GM21447 (cell line): ENCODE measurements at regions not wholly inside any gene's neighbourhood (a gene's known extent, or its start where the extent isn't known, plus 50 kb on each side); places are given as distances from the start of the nearest gene placed in this dataset.
"Not testable (repeated sequence)": the region's sequence is repeated elsewhere in the genome, so short reads cannot be mapped to it uniquely, and the experiment has no call there.

Experiments used
- ATAC-seq: cut with Tn5 transposase; IDR thresholded peaks from one replicate; pipeline ENCODE4 v1.9.1; 2021; ENCODE audit not compliant: unreplicated experiment

DNA sequence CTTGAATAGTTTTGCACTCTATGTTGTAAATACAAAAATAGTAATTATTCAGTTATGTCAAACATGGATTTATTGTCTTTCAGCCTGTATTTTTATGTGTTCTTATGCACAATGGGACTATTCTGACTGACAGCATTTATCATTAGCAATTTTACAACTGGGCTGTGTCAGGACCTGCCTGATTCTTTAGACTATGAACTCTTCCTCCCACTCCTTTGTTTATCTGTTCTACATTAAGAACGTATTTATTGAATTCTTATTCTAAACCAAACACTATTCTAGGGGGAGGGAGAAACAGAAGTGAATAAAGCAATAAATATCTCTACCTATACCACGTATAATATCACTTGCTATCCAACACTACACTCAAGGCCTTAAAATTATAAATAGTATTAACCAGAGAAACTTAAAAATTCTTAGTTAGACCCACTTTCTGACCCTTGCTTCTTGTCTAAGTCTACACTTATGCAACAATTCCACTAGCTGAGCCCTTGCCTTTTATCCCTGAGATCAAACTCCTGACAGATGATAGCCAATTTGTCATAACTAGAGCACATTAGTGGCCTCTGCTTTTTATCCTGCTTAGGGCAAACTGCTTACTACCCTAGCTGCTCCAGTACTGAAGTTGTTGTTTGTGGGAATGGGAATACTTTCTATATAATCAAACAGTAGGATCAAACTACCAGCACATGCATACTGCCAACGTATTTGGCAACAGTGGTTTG is 494.3 kb downstream of the BRINP3 start:
- no peak for ATAC-seq

DNA sequence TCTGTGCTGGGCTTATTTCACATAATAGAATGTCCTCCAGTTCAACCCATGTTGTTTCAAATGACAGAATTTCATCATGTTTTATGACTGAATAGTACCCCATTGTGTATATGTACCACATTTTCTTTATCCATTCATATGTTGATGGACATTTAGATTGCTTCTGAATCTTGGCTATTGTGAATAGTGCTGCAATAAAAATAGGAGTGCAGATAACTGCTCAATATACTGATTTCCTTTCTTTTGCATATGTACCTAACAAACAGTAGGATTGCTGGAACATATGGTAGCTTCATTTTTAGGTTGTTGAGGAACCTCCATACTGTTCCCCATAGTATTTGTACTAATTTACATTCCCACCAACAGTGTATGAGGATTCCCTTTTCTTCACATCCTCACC is 491.1 kb downstream of the BRINP3 start:
- ATAC-seq: no peak

DNA sequence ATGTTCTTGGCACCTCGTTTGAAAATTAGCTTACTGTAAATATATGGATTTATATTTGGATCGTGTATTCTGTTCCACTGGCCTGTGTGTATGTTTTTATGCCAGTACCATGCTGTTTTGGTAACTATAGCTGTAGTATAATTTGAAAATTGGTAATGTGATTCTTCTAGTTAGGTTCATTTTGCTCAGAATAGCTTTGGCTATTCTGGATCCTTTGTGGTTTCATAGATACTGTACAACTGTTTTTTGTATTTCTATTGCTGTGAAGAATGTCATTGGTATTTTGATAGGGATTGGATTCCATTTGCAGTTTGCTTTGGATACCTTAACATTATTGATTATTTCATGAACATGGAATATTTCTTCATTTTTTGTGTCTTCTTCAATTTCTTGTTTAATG is 490.2 kb downstream of the BRINP3 start:
- ATAC-seq: no peak

- no peak for ATAC-seq
Observed at GRCh38 chr1:189992856-189993255, 484.8 kb downstream of the BRINP3 start.

- ATAC-seq: no peak
Observed at GRCh38 chr1:190000365-190000872, 477.2 kb downstream of the BRINP3 start.

DNA sequence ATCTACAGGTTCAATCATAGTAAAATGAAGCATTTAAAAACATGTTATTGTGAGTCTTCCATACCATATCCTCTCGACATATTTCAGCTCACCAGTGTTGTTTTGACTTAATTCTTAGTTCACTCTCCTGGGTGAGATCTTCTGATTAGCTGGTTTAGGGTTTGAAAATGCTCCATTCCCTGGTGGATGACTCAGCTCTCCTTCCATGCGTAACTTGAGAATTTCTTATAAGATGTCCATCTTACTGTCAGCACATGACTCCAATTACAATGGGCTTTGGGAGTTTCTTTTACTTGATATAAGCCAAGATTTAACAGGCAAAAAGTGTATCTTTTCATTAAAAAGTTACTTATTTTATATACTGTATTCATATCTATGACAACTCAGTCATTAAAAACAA is 476.5 kb downstream of the BRINP3 start:
- no peak for ATAC-seq

DNA sequence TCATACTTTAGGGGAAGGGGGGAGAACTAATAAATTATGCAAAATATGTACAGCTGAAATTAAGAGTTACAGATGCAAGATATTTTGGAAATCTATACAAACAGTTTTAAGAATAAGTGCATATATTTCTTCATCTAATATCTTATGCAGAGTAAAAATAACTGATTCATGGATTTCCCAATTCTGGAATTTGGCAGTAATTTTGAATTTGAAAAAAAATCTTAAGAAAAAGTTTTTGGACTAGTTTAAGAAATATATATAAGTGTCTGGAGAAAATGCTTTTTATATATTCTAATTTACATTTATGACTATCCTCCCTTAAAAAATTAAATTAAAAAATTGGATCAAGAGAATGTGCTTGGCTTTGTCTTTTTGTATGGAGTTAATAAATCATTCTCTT is 474.3 kb downstream of the BRINP3 start:
- no peak for ATAC-seq

GRCh38 chr1:190011585-190011984 is 466.1 kb downstream of the BRINP3 start:
- ATAC-seq: no peak

DNA sequence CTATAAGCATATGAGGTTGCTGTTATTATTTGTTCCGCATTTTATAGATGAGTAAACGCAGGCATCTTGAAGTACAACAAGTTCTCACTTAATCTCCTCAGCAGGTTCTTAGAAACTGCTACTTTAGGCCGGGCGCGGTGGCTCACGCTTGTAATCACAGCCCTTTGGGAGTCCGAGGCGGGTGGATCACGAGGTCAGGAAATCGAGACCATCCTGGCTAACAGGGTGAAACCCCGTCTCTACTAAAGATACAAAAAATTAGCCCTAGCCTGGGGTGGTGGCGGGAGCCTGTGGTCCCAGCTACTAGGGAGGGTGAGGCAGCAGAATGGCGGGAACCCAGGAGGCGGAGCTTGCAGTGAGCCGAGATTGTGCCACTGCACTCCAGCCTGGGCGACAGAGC is 458.5 kb downstream of the BRINP3 start:
- ATAC-seq: not testable (repeated sequence)

DNA sequence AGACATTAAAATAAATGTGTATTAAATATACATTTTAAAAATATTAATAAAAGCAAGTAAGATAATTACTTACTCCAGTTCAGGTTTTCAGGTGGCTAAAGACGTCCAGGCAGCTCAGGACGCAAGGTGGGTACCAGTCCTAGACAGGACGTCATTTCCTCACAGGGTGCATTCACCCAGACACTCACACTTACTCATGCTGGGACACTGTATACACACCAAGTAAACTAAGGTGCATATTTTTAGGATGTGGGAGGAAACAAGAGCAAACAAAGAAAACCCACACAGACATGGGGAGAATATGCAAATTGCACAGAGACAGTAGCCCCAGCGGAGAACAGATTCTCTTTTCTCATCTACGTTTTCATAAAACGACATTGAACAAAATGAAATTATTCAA is 457.9 kb downstream of the BRINP3 start:
- no peak for ATAC-seq

GRCh38 chr1:190022709-190023108 is 455.0 kb downstream of the BRINP3 start:
- ATAC-seq: no peak

DNA sequence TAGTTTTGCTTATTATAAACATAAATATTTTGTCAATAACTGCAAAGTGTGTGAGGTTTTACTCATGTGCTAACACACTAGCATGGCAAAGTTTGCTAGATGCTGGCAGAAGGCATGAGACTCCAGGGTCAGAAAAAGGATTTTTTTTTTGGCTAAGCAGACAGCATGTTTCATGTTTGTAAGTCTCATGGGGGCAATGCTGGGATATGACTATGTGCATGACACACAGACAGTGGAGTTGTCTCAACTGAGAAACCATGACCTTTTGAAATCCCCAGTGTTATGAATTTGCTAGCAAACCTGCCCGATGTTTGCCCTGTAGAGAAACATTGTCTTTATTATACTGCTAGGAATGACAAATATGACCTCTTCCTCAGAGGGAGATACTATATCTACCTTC is 448.2 kb downstream of the BRINP3 start:
- ATAC-seq: no peak

- ATAC-seq: no peak
Observed at GRCh38 chr1:190043655-190044054, 434.0 kb downstream of the BRINP3 start.

- ATAC-seq: no peak
Observed at GRCh38 chr1:190046231-190046630, 431.4 kb downstream of the BRINP3 start.
